NCI-H187 (cell line): ENCODE measurements at regions not wholly inside any gene's neighbourhood (a gene's known extent, or its start where the extent isn't known, plus 50 kb on each side); places are given as distances from the start of the nearest gene placed in this dataset.

ENCODE experiments used
- DNase-seq, 2 experiments: peaks; one replicate each; lab custom pipeline; 2025; lab: John Stamatoyannopoulos, UW

DNA sequence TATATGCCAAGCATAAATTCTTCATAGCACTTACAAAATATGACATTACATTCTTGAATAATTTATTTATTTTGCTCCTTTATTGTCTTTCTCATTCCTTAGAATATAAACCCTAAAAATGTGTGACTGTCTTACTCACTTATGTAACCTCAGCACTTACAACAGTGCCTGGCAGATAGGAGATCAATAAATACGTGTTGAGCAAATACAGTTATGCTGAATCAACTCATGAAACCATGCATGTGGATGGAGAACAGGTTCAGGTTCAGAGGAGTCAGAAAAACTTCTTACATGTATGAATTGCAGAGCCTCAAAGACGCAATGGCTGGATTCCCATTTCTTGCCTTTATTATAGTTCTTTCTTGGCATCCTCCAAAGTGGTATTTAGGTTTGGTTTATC, 659.4 kb upstream of the CHAC2 start:
- no peak for DNase-seq

DNA sequence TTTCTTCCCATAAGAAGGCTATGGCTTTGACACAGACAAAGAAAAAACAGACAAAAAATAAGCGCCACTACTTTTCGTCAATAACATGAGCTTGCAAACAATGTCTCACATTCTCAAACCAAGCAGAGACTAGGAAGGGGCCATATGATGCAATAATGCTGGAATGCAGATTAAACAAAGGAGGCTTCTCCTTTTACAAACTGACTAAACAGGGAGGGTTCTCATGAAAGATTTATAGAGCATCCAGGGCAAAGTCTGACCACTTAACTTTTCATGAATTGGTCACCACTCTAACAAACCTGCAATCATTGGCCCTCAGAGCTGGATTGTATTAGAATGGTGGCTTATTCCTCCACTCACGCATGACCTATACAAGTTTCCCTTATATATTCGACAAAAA, 663.3 kb upstream of the CHAC2 start:
- no peak for DNase-seq

DNA sequence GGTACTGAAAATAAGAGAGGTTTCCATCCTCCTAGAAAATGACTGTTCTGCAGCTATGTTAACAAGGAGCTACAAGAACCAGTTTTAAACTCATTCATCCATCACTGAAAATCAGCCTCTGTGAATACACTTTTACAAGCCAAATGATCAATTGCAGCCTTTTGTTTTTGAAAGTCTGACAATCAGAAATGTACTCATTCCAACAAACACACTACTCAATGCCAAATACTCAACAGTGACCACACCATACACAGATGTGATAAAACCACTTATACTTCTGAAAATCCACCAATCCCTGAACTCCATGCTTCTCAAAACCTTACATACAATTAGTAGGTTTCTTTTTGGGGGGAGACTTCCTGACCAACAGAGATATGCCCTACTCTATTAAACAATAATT, 663.9 kb upstream of the CHAC2 start:
- no peak for DNase-seq

DNA sequence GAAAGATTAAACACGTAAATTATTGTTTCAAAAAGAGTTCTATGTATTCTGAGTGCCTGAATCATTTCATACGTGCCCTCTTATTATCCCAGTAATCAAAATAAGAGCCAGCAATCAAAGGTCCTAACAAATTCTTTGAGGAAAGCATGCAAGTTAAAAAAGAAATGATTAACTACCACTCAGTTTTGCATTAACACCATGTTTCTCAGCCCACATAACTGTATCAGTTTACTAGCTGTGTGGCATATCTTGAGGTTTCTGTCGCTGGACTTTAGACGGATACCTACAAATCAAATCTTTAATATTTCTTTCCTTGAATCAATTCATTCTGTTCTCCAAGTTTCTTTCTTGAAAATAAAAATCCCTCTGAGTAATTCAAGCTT, 668.9 kb upstream of the CHAC2 start:
- no peak for DNase-seq

DNA sequence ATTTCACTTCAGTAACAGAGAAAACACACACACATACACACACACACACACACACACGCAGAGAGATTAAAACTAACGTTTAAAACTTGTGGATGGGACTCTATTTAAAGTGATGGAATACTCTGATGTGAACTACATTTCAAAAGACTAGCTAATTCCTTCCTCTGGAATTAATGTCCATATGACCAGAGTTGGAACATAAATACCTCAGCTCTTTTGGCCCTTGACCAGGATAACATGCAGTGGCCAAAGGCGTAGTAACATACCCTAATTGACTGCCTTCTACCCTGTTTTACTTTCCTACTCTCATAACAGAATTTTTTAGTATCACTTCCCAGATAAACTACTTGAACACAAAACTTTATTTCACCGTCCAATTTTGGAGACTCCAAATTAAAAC, 671.3 kb upstream of the CHAC2 start:
- DNase-seq: no peak

DNA sequence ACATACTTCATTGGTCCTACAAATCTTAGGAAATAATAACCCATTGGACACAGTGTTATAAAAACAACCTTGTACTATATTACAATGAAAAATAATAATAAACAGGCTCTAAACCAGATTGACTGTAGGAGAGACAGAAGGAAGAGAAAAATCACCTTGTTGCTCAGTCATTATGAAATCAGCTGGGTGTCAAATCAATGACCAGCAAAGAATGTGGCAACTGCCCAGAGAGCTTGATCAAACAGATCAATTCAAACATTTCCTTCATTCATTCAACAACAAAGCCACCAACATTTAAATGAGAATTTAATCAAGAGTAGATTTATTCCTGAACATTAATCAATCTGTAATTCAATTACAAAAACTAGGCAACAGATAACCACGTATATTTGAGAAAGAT, 671.9 kb upstream of the CHAC2 start:
- DNase-seq: no peak

DNA sequence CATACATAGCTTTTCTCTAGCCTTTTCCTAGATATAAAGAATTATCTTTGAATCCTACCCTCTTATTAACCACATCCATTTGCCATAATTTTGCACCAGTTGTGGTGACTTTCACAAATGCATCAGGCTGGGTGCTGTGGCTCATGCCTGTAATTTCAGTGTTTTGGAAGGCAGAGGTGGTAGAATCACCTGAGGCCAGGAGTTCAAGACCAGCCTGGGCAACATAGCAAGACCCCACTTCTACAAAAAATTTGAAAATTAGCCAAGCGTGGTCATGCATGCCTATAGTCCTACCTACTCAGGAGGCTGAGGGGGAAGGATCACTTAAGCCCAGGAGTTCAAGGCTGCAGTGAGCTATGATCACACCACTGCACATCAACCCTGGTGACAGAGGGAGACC, 672.4 kb upstream of the CHAC2 start:
- no peak for DNase-seq

DNA sequence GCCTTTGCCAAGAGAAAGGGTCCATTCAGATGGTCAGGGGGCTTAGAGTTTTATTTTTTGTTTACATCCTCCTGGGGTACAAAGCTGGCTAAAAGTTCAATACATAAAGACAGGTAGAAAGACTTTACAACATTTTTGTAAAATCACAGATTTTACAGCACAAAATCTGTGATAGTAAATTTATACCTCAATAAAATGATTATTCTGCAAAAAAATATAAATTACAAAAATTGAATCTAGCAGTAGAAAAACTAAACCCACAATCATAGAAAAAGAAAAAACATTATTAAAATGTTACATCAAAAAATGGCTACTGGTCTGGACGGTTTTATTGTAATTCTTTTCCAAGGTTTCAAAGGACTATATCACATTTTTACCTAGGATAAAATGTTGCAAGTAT, 674.2 kb upstream of the CHAC2 start:
- DNase-seq: no peak

DNA sequence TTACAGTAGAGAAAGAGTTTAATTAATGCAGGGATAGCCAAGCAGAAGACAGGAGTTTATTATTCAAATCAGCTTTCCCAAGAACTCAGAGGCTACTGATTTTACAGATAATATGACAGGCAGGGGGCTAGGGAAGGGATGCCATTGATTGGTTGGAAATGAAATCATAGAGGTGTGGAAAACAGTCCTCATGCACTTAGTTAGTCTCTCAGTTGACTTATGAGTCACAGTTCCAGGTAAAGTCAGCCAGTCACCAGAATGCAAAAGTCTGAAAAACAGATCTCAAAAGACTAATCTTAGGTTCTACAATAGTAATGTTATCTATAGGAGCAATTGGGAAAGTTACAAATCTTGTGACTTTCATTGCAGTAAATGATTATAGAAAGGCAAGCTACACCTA, 676.4 kb upstream of the CHAC2 start:
- no peak for DNase-seq

DNA sequence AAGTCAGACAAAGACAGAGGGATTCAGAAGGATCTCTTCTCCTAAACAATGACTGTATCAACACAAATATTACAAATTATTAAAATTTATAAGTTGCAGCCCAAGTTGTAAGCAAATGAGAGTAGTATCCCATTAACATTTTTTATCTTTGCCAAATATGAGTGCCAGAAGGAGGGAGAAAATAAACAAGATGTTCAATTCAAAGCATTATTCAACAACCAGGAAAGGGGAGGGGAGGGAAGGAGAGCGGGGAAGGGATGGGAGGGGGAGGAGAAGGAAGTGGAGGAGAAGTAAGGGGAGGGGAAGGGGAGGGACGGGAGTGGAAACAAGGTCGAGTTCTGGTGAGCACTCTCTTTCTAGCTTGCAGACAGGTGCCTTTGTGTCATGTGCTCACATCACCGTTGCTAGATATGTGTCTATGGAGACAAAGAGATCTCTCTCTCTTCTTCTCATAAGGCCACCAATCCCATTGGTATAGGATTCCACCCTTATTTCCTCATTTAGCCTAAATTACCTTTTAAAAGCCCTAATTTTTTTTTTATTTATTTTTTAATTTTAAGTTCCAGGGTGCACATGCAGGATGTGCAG, 679.6 kb upstream of the CHAC2 start:
- no peak for DNase-seq

DNA sequence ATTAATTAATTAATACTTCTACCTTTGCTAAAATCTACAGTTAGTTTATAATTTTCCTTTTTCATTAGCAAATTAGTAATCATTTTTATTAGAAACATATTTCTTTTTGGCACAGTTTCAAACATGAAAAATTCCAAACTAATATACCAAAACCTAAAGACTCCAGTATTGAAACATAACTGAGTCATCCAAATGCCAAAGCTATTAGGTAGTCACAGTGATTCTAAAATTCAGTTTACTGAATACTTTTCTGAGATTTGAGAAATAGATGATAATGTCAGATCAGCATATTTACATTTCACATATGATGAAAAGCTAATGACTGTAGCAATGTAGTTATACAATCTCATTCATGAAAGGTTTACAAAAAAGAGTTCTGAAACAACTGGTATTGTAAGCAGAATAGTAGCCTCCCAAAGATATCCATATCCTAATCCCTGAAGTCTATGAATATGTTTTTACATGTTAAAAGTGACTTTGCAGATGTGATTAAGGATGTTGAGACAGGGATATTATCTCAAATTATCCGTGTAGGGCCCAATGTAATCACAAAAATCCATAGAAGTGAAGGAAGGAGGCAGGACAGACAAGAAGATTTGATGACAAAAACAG, 680.2 kb upstream of the CHAC2 start:
- no peak for DNase-seq

DNA sequence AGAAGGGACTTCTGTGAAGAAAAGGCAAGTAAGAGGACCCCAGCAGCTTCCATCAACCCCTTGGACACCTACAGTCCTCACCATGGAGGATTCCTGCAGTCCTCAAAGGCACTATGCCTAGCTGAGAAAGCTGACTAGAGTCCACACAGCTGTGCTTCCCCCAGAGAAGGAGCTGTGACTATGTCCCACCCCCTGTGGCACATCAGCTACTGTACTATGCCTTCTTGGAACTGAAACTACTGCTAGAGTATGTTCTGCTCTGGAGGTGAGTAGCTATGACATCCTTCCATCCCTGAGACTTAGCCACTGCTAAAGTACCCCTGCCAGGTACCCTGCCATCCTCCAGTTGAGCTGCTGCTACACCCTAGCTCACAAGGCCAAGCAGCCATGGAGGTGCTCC, 690.2 kb upstream of the CHAC2 start:
- DNase-seq: no peak

DNA sequence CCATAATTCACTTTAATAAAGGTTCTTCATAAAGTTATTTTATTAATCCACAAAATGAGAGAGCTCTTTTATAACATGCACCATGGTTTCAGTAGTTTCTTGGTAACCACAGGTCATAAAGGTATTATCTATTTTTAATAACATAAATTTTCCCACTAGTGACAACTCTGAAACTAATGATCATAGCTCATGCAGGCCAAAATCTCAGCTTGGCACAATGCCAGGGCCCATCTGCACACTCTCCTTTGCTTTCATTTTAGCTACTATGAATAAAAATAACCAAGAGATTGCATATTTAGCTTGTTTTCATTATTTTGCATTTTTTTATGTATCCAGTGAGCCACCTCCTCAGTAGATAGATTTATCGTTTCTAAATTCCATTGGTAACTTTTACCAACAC, 691.8 kb upstream of the CHAC2 start:
- DNase-seq: no peak

DNA sequence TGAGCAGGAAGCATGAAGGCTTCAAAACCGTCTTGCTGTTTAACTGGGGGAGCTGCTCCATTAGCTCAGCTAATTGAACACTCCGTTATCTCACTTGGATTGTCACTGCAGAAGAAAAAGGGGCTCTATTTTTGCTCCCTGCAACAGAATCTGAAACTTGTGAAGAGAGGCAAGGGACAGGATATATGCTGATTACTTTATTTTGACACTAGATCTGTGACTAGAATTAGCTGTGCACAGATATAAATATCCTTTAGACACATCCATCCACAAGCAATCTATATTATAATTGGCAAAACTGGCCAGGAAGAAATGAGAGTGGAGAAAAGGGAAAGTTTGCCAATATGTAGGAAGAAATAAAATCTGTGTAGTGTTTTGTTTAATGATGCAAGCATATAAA, 700.1 kb upstream of the CHAC2 start:
- no peak for DNase-seq

DNA sequence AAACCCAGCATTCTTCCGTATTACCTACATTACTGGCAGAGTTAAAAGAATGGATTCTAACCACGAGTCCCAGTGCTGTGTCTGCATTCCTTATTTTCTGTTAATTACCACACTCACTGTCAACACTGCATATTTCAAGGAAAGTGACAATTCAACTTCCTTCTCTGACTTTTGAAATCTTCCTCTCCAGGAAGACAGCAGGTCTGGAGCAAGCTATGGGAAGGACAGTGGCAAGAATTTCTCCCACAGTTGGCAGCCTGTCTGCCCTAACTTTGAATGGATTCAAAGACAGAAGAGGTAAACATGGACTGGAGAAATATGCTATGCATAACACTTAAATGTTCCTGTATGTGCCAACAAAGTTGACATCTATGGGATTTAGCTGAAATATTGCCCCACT, 700.5 kb upstream of the CHAC2 start:
- DNase-seq: no peak

DNA sequence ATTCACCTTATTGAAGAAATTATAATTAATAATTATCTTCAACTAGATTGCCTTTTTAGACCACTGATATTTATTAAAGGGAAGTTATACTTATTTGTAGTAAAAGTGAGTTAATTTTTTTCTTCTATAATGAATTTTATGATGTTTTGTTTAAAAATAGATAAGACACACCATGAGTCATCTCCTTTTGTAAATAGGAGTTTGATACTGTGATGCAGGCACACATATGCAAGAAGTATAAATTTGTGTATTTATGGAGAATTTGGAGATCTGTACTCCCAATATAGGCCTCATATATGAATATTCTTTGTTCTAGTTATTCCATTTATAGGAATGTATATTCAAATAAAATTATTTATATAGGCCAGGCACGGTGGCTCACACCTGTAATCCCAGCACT, 703.5 kb upstream of the CHAC2 start:
- no peak for DNase-seq

DNA sequence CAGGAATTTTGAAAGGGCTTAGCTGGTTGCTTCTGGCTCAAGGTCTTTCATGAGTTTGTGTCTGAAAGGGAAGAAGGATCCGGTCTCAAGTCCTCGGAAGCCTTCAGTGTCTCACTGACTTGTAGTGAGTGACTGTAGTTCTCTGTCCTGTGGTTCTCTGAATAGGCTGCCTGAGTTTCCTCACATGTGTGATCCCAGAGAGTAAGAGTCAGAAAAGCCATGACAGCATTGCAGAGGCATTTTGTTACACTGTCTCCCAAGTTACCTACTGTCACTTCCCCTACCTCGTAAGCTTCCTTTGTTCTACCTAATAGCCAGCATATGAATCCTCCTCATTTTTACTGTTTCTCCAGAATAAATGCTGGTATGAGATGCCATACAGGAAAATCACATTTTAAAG, 709.1 kb upstream of the CHAC2 start:
- DNase-seq: no peak

DNA sequence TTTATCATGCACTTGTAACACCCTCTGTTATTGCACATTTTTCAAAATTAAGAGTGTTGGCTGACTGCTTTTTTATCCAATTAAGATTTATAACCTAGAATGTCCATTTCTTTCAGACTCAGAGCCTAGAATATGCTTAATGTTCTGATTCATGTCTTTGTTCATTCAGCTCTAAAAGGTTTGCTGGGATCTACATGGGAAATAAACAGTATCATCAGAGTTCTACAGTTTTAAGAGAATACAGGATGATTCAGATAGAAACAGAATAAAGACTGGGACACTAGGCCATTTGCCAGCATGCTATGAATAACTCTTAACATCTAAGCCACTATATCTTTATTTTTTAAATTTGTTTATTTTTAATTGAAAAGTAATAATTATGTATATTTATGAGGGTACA, 713.7 kb upstream of the CHAC2 start:
- DNase-seq: no peak

DNA sequence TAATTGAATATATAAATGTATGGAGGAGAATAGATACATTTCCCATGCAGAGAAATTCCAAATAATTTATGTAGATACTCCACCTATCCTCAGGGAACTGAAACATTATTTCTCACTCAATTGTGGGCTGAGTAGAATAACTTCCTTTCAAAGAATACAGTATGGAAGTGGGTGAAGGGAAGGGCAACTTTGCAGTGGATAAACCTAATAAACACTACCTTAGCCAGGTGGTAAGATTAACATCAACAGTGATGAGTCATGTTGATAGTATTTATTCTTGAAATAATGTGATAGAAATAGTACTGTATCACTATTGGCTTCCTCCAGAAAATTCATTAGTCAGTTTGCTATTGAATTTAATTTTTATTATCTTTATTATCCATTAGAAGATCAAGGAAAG, 716.4 kb upstream of the CHAC2 start:
- no peak for DNase-seq

DNA sequence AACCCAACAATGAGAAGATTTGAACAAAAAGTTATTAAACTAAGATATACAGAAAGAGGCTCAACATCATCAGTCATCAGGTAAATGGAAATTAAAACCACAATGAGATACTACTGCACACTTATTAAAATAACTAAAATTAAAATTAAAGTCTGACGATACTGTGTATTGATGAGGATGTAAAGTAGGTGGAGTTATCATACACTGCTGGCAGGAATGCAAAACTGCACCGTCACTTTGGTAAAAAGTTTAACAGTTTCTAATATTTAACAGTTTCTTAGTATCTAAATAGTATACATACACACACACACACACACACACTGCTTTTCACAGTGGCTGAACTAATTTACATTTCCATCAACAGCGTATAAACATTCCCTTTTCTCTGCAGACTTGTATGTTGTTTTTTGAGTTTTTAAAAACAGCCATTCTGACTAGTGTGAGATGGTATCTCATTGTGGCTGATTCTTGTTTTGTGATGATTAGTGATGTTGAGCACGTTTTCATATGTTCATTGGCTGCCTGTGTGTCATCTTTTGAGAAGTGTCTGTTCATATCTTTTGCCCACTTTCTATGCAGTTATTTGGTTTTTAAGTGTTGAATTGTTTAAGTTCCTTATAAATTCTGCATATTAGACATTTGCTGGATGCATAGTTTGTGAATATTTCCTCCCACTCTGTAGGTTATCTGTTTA, 726.9 kb upstream of the CHAC2 start:
- no peak for DNase-seq

DNA sequence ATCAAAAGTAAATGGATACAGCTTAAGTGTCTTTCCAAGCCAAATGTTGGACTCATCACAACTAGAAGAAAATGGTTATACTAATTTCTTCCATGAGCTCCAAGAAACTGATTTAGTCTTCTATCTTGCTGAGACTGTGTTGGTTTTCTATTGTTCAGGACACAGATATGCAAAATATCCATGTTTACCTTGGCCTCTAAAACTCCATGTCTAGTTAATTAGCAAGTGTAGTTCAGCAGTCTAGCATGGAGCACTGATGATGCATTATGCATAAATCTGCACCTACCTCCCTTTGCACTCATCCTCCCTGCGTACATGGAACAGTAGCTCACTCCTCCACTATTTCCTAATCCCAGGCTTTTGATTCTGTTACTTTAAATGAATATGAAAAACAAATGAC, 731.4 kb upstream of the CHAC2 start:
- no peak for DNase-seq

DNA sequence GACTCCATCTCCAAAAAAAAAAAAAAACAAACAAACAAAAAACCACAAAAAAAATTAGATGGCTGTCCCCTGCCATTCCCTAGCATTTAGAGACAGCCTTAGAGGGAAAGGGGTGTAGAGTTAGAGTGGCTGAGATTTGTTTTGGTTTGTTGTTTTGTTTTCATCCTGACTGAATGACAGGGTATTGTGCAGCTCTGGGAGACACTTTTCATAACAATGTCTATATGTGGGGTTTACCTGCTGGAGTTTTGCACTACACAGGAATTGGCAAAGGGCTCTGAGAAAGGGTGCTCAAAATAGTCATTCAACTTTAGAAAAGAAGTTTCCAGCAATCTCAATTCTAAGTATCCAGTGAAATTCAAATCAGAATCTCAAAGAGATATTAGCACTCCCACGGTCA, 732.5 kb upstream of the CHAC2 start:
- DNase-seq: no peak

DNA sequence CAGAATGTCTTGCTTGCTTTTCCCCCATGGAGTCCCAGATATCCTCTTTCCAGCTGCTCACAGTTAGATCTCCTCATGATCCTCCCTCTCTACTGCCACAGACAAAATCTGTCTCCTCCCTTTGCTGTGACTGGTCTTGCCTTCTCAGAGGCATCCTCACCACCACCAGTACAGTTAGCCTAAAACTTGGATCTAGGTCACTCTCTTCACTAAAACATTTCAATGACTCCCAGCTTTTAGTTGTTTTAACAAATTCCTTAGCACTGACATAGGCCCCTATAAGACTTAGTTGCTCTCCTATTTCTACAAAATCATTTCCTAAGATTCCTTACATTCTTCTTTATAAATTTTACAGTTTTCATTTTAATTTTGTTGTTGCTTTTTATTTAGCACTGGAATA, 734.2 kb upstream of the CHAC2 start:
- DNase-seq: no peak
